GM21786 (cell line): ENCODE measurements at regions not wholly inside any gene's neighbourhood (a gene's known extent, or its start where the extent isn't known, plus 50 kb on each side); places are given as distances from the start of the nearest gene placed in this dataset.
"Not testable (repeated sequence)": the region's sequence is repeated elsewhere in the genome, so short reads cannot be mapped to it uniquely, and the experiment has no call there.

Experiments used
- ATAC-seq: cut with Tn5 transposase; IDR thresholded peaks from one replicate; pipeline ENCODE4 v1.9.1; 2021; ENCODE audit not compliant: unreplicated experiment

GRCh38 chr20:59459586-59459985 lies 144.8 kb upstream of the PHACTR3 start:
- ATAC-seq = no peak

DNA sequence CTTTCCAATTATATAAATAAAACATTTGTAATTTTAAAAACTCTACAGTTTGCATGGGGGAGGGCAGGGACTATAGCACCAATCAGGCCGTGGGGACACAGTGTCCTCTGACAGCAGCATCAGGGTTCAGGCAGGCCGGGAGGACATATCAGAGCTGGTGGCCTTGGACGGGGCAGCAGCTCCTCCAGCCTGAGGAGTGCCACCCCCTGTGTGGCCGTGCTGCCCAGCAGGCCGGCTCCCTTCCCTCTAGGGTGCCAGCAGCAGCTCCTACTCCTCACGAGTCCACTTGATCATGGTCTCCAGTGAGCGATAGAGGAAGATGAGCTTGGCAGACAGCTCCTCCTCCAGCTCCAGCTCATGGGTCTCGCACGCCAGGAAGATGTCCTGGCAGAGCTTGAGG lies 144.0 kb upstream of the PHACTR3 start:
- no peak for ATAC-seq

DNA sequence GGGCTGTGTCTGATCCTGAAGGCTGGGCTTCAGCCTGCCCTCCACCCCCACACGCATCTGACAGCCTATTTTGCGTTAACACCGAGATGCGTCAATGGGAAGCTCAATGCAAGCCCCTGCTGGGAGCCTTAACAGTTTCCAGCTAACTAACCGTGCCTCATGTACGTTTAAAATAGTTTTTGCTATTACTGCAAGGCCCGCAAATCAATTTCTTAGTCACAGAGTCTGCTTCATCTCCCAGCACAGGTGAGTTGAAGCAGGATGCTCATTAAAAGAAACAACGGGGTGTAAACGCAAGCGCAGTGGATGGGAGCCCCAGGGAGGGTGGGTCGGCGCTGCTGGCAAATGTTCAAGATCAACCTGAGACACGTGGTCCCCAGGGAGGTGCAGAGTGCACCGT lies 142.8 kb upstream of the PHACTR3 start:
- ATAC-seq = no peak

DNA sequence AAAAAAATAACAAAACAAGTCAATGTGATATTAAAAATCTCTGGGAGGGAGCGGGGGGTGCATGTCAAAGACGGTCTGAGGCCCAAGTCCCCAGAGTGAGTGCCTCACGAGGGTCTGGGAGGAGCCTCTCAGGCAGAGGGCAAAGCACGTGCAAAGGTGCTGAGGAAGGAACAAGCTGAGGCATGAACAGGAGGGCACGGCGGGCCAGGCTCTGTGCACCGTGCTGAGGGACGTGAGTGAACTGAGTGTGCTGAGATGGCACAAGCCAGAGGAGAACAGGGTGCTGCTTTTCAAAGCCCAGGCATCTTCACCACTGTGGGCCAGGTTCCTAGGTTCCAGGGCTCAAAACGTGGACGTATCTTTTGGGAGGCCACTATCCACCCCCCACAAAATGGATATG lies 142.1 kb upstream of the PHACTR3 start:
- no peak for ATAC-seq

GRCh38 chr20:59463541-59463940 lies 140.8 kb upstream of the PHACTR3 start:
- no peak for ATAC-seq

- no peak for ATAC-seq
These were observed 138.1 kb upstream of the PHACTR3 start for GRCh38 chr20:59466107-59466815.

- no peak for ATAC-seq
These were observed 135.5 kb upstream of the PHACTR3 start for GRCh38 chr20:59468831-59469230.

- ATAC-seq = no peak
These were observed 134.8 kb upstream of the PHACTR3 start for GRCh38 chr20:59469267-59470252.

- ATAC-seq = no peak
These were observed 133.8 kb upstream of the PHACTR3 start for GRCh38 chr20:59470521-59470920.

DNA sequence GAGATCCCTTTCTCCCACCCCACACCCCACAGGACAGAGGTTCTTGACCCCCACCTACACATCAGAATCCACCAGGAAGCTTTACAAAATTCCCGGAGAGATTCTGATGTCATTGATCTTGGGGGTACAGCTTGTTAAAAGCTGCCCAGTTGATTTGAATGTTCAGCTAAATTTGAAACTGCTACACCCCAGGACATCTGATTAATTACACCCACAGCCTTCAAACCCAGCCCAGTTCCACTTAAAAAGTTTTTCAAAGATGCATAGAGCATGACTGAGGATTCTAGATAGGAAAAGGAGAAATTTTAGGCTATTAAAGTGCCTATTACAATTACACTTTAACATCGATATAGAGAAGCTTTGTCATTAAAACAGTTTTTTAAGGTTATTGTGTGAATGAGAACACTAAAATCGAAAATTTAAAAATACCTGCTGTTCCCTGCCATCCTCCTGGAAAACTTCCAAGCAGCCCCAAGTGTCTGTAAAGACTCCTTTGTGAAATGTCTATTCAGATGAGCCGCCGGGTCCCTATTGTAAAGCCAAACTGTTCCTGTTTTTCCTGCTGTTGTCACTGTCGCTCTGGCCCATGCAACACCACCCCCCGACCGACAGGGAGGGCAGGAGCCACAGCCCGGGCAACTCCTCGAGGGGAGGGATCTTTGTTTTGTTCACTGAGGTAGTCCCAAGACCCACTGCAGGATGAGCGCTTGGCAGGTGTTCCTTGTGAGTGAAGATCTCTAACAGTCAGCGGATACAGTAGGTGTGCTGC lies 132.5 kb upstream of the PHACTR3 start:
- ATAC-seq = no peak

DNA sequence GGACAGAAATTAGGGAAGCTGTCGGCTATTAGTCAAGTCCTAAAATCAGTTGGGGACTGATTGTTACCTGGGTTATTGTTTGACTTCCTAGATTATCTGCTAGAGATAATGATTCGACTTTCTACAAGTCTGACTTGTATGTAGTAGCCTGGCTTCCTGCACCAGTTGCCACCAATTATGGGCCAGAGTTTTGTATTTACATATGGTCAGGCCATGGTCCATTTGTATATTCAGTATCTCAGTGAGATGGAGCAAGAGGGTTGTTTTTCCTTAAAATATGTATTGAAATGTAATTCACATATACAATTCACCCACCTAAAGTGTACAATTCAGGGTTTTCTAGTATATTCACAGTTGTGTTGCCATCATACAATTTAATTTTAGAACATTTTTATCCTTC lies 130.6 kb upstream of the PHACTR3 start:
- ATAC-seq = no peak

DNA sequence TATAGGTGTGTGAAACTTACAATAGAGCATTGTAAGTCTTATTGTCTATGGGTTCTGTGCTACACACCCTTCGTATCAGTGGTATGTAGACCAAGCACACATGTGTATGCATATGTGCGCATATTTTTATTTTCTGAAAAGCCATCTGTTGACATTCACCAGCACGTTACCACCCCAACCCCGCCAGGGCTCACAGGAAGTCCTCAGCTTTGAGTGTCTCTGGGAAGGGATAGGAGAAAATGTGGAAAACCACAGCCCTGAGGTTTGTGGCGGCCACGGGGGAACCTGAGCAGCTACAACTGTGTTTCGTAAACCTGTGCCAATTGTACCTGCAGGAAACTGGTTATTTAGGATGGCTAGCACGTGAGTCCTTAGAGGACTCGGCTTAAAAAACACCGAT lies 123.3 kb upstream of the PHACTR3 start:
- ATAC-seq = no peak

- no peak for ATAC-seq
These were observed 122.8 kb upstream of the PHACTR3 start for GRCh38 chr20:59481477-59482018.

- ATAC-seq = no peak
These were observed 121.8 kb upstream of the PHACTR3 start for GRCh38 chr20:59482351-59483187.

GRCh38 chr20:59483481-59483880 lies 120.9 kb upstream of the PHACTR3 start:
- ATAC-seq = no peak

DNA sequence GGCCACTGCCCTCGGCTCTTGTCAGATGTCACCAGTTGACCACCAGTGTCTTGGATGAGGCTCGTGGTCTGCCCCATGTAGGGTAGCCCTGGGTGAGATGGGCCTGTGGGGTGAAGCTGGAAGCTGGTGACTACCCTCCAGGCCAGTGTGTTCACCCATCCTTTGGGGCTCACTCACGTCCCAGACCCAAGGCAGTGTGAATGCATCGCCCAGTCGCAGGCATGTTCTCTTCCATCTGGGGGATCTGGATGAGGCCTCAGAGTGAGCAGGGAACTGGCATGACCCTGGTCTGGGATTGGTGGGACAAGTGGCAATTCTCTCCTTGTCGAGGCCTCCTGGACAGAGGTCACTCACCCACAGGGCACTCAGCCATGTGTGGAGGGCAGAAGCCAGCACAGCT lies 120.1 kb upstream of the PHACTR3 start:
- ATAC-seq = no peak

- ATAC-seq = no peak
These were observed 118.5 kb upstream of the PHACTR3 start for GRCh38 chr20:59485576-59486454.

DNA sequence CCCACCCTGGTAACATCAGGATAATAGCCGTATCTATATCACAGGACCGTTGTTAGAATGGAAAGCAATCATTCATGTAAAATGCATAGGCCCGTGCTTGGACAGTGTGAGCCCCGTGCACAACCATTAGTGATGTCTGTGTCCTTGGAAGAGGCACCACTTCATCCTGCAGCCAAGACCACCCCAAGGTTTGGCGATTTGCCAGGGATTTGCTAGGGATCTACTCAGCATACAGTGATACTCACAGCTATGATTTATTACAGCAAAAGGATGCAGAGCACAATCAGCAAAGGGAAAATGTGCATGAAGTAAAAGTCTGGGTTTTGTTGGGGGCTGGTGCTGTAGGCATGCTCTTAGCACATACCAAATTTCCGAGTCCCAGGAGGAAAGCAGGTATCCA lies 115.9 kb upstream of the PHACTR3 start:
- not testable (repeated sequence) for ATAC-seq
